OCI-LY3 (cell line): ENCODE measurements at regions not wholly inside any gene's neighbourhood (a gene's known extent, or its start where the extent isn't known, plus 50 kb on each side); places are given as distances from the start of the nearest gene placed in this dataset.

Experiments used
- H2AFZ ChIP-seq: fragments of 200-600, 300-600 bp; shearing (Covaris generic); 2 replicates; pipeline ENCODE4 v1.6.0; 2014; ENCODE audit warnings: antibody characterized with exemption, low read depth, low read length
- H3K27ac ChIP-seq: fragments of 200-600, 300-600 bp; sonication (generic); 2 replicates; pipeline ENCODE4 v1.5.1; 2014; ENCODE audit warnings: mild to moderate bottlenecking, low read length, moderate library complexity, mixed read lengths
- H3K27me3 ChIP-seq: fragments of 200-600, 300-600 bp; sonication (generic); 2 replicates; pipeline ENCODE4 v1.6.1; 2014; ENCODE audit warnings: low read depth, low read length, mixed read lengths
- H3K36me3 ChIP-seq: fragments of 200-600, 300-600 bp; sonication (generic); replicated peaks from 2 replicates; pipeline ENCODE3; 2014; ENCODE audit warnings: low read depth, low read length, mixed read lengths
- H3K4me1 ChIP-seq: fragments of 300-600, 200-600 bp; sonication (generic); 2 replicates; pipeline ENCODE4 v1.6.1; 2014; ENCODE audit warnings: low read length, mixed read lengths
- H3K4me2 ChIP-seq: fragments of 200-600, 300-600 bp; sonication (generic); 2 replicates; pipeline ENCODE4 v1.6.1; 2014; ENCODE audit warnings: low read length, mixed read lengths
- H3K4me3 ChIP-seq: fragments of 300-600, 200-600 bp; sonication (generic); 2 replicates; pipeline ENCODE4 v1.5.1; 2014; ENCODE audit warnings: antibody characterized with exemption, mild to moderate bottlenecking, low read length, moderate library complexity
- H3K79me2 ChIP-seq: fragments of 300-600, 200-600 bp; shearing (Covaris generic); 2 replicates; pipeline ENCODE4 v1.6.1; 2014; ENCODE audit warnings: mild to moderate bottlenecking, low read length, mixed read lengths
- H3K9ac ChIP-seq: fragments of 300-600, 200-600 bp; shearing (Covaris generic); 2 replicates; pipeline ENCODE4 v1.6.0; 2014; ENCODE audit warnings: mild to moderate bottlenecking, low read length, moderate library complexity
- H3K9me3 ChIP-seq: fragments of 200-600, 300-600 bp; shearing (Covaris generic); 2 replicates; pipeline ENCODE4 v1.6.1; 2014; ENCODE audit warnings: low read length, mixed read lengths; ENCODE audit not compliant: insufficient read depth
- H4K20me1 ChIP-seq: fragments of 200-600, 300-600 bp; sonication (generic); 2 replicates; pipeline ENCODE4 v1.6.1; 2016; ENCODE audit warnings: low read length, mixed read lengths; ENCODE audit not compliant: insufficient read depth
- CTCF ChIP-seq: fragments of 200-600, 300-600 bp; sonication (generic); IDR thresholded peaks from 2 replicates; pipeline ENCODE4 v1.5.1; 2014; ENCODE audit warnings: antibody characterized with exemption, low read length, low read depth
- EZH2phosphoT487 ChIP-seq: fragments of 200-600 bp; shearing (Covaris generic); IDR thresholded peaks from 2 replicates; pipeline ENCODE4 v1.6.1; 2018; ENCODE audit warnings: antibody characterized with exemption, mixed run types, low read depth

GRCh38 chr13:26476111-26476781 is 81.2 kb upstream of the WASF3 start:
- Histone ChIP-seq H3K27ac (no peak overlapping the region), H3K36me3 (no peaks in the 10 kb centered on the region), H3K9me3 (no peaks in the 10 kb centered on the region), H3K27me3 (no peaks in the 10 kb centered on the region), H4K20me1 (no peaks in the 10 kb centered on the region), H3K4me2 (0 out of 2 replicates have a peak overlapping the region, but pooled peaks have one; percentile 18), H3K79me2 (no peaks in the 10 kb centered on the region), H3K9ac (no peak overlapping the region), H2AFZ (0 out of 2 replicates have a peak overlapping the region, but pooled peaks have one; percentile 11), H3K4me3 (no peak overlapping the region), H3K4me1 (no peaks in the 10 kb centered on the region)
- no peak for TF ChIP-seq CTCF
- TF ChIP-seq EZH2phosphoT487, result no peak

GRCh38 chr13:26476782-26477142 is 80.7 kb upstream of the WASF3 start:
- Histone ChIP-seq H3K27me3 (no peaks in the 10 kb centered on the region), H2AFZ (0 out of 2 replicates have a peak overlapping the region, but pooled peaks have one; percentile 5), H3K4me2 (0 out of 2 replicates have a peak overlapping the region, but pooled peaks have one; percentile 18), H4K20me1 (no peaks in the 10 kb centered on the region), H3K27ac (no peak overlapping the region), H3K36me3 (no peaks in the 10 kb centered on the region), H3K4me1 (no peaks in the 10 kb centered on the region), H3K9ac (no peak overlapping the region), H3K4me3 (no peak overlapping the region), H3K79me2 (no peaks in the 10 kb centered on the region), H3K9me3 (no peaks in the 10 kb centered on the region)
- TF ChIP-seq CTCF (no peak), EZH2phosphoT487 (no peak)

- peaks cover 2% of the 10 kb centered on the region; the same call in 1 of the 2 replicates for H3K4me1 ChIP-seq
- H3K27me3 ChIP-seq, result no peaks in the 10 kb centered on the region
- TF ChIP-seq EZH2phosphoT487 (no peak), CTCF (no peak)
- no peak overlapping the region for H3K4me3 ChIP-seq
- no peaks in the 10 kb centered on the region for H3K9me3 ChIP-seq
- H2AFZ ChIP-seq, result no peak overlapping the region
- no peak overlapping the region for H3K9ac ChIP-seq
- H4K20me1 ChIP-seq, result no peaks in the 10 kb centered on the region
- H3K27ac ChIP-seq, result no peak overlapping the region
- no peak overlapping the region for H3K4me2 ChIP-seq
- no peaks in the 10 kb centered on the region for H3K79me2 ChIP-seq
- H3K36me3 ChIP-seq, result no peaks in the 10 kb centered on the region
Observed at GRCh38 chr13:26477681-26478080, 79.8 kb upstream of the WASF3 start.

GRCh38 chr13:26480246-26480855 is 77.1 kb upstream of the WASF3 start:
- H3K4me2 ChIP-seq, result no peak overlapping the region

More at GRCh38 chr13:26480246-26480855, 77.1 kb upstream of the WASF3 start:
- peaks cover 2% of the 10 kb centered on the region; the same call in 1 of the 2 replicates for H3K4me1 ChIP-seq
- H3K36me3 ChIP-seq, result no peaks in the 10 kb centered on the region
- H4K20me1 ChIP-seq, result no peaks in the 10 kb centered on the region
- TF ChIP-seq EZH2phosphoT487 (no peak), CTCF (no peak)
- H3K27me3 ChIP-seq, result no peaks in the 10 kb centered on the region
- H3K9me3 ChIP-seq, result no peaks in the 10 kb centered on the region
- H2AFZ ChIP-seq, result no peak overlapping the region
- no peak overlapping the region for H3K4me3 ChIP-seq
- no peak overlapping the region for H3K27ac ChIP-seq
- no peaks in the 10 kb centered on the region for H3K79me2 ChIP-seq
- no peak overlapping the region for H3K9ac ChIP-seq
